ENCODE measurements at regions not wholly inside any gene's neighbourhood (a gene's known extent, or its start where the extent isn't known, plus 50 kb on each side); places are given as distances from the start of the nearest gene placed in this dataset.
"Not testable (repeated sequence)": the region's sequence is repeated elsewhere in the genome, so short reads cannot be mapped to it uniquely, and the experiment has no call there.

DNA sequence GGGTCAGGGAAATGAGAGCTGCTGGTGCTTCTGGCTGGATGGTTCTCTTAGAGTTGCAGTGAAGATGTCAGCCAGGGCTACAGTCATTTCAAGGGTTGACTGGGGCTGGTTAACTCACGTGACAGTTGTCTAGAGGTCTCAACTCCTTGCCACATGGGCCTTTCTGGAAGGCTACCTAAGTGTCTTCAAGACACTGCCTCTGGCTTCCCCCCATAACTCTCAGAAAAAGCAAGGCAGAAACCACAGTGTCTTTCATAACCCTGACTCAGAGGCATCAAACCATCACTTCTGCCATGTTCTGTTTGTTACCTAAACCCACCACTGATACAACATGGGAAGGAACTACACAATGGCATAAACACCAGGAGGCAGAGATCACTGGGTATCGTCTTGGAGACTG lies 828.9 kb downstream of the EPHA4 start:
- DNase-seq (ENCODE audit: low spot score) (no peak), FAIRE-seq (no peak)

DNA sequence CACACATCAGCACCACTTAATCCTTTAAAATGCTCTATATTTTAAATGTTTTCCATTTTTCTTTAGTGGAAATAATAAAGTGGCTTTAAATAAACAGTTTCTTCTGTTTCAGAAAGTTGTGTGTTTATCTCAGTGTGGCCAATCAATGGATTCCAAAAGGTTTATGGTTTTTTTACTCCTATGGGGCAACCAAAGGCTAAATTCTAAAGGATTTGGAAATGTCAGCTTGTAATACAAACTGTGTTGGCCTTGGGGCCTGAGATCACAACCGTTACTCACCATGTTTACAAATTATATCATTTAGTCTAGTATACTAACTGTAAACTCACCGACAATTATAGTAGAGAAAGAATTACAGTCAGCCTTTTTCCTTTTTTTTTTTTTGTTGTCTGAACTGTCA lies 827.2 kb downstream of the EPHA4 start:
- DNase-seq (ENCODE audit: low spot score) (no peak), FAIRE-seq (no peak)

DNA sequence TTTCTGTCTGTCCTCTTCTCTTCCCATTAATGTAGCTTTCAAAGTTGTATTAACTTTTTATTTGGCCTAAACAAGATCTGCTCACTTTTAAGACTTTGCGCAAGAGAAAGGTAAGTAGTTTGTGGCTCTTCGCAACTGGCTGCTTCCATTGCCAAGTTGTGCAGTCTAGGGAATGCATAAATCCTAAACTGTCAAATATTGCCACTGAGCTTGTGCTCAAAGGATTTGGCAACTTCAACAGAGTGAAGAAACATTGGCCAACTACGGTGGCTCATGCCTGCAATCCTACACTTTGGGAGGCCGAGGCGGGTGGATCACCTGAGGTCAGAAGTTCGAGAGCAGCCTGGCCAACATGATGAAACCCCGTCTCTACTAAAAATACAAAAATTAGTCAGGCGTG lies 826.4 kb downstream of the EPHA4 start:
- DNase-seq (ENCODE audit: low spot score) (no peak), FAIRE-seq (no peak)

DNA sequence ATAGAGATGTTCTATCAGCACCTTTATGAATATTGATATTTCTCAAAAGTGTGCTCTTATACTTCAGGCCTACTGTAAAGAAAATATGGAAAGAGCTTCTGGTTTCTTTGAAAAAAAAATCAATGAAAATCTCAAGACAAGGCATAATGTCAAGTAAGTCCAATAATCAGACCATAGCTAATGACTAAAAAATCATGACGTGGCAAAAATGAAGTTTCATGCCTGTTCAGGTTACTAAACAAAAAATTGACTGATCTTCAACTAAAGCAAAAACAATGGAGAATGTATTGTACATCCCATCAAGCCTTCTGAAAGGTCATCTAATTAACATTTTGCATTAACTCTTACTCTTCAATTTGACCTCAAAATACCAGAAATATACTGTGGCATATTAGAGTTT lies 824.4 kb downstream of the EPHA4 start:
- no peak for DNase-seq (ENCODE audit: low spot score)
- no peak for FAIRE-seq

GRCh38 chr2:220748875-220749479 lies 823.1 kb downstream of the EPHA4 start:
- FAIRE-seq (no peak), DNase-seq (ENCODE audit: low spot score) (no peak)

DNA sequence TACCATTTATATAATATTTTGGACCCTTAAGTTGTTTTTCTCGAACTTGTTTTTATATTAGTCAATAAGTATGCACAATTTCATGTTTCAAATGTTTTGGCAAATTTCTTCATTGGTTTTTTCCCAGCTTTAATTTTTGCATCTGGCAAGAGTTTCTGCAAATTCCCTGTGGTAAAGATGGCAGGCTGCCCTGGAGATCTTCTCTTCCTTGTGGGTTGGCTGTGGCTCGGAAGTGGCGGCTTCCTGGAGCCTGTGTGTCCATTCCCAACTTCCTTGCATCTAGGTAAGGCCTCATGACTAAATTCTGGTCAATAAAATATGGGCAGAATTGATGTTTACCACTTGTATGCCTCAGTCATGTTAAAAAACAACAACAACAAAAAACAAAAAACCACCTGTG lies 818.6 kb downstream of the EPHA4 start:
- FAIRE-seq (no peak), DNase-seq (ENCODE audit: low spot score) (no peak)

DNA sequence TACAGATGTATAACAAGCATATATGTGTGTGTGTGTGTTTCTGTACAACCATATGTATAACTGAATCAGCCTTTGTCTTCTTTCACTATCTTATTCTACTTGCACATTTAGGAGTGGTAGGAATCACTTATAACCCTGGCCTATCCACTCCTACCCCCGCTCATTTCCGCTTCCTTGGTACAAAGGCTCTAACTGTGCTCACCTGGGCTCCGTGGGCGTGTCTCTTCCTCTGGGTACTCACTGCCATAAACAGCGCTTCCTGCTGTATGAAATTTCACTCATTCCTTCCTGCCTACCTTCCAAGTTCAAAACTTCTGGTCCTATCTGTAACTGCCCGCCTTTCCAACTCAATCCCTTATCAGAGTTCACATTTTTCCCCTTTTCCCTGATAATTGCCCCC lies 815.5 kb downstream of the EPHA4 start:
- FAIRE-seq (no peak), DNase-seq (ENCODE audit: low spot score) (no peak)

DNA sequence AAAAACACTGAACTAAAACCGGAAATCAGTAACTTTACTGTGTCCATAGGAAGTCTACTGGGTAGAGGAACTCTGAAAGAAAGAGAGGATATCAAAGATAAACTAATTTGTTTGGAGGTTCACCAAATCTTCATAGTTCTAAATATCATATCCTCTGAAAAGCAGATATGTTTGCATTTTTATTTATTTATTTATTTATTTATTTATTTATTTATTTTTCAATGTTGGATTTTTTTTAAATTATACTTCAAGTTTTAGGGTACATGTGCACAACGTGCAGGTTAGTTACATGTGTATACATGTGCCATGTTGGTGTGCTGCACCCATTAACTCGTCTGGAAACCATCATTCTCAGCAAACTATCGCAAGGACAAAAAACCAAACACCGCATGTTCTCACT lies 813.7 kb downstream of the EPHA4 start:
- not testable (repeated sequence) for FAIRE-seq; DNase-seq (ENCODE audit: low spot score)

GRCh38 chr2:220764171-220764570 lies 807.9 kb downstream of the EPHA4 start:
- FAIRE-seq: no peak
- DNase-seq (ENCODE audit: low spot score): no peak

DNA sequence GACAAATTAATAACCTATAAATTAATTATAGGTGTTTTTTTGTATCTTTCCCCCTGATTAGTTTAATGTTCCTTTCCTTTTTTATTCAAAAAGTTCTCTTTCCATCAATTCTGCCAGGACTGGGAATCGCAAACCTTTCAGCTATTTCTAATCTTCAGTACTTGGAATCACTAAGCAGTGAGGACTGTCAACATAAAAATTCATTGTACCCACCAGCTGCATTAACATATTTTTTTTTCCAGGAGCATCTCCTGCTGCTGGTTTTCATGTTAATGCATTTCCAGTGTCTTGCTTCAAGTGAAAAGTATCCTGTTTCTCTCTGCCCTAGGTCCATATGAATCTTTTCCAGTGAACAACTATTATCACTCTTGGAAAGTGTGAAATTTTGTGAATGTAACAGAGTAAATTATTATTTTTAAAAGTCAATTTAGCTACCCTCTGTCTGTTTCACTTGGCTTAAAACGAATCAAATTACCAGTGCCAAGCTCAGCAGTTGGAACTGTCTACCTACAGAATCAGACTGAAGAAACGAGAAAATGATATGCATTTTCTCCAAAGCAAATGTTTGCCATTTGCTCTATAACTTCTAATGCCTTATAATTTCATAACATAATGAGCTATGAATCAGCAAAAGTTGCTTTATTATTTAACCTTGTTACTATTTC lies 804.4 kb downstream of the EPHA4 start:
- no peak for DNase-seq (ENCODE audit: low spot score)
- no peak for FAIRE-seq

DNA sequence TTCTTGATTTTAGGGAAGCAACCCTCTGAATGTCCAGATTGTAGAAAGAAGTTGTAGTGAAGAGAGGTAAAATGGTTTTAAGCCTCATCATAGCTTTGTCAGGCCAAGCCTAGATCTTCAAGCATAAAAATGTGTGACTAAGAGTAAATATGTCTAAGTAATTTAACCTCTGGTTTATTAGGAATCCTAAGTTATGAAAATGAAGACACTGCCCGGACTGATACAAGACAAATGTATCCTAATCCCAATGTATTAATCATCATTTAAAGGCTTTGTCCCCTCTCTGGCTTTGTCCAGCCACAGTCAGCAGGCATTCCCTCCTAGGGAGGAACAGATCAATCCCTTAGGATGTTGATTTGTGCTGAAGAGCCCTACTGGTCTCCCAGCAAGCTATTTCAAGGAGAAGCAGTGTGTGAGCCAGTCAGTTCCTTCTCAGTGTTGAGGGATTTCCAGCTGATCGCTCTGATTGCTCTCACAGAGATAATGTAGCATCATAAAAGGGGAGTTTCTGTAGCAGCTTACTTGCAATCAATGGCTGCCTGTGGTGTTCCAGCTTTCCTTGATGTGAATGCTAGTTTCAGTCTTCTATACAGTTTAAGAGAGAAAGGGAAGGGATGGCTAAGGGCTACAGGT lies 796.1 kb downstream of the EPHA4 start:
- DNase-seq (ENCODE audit: low spot score) (no peak), FAIRE-seq (no peak)

DNA sequence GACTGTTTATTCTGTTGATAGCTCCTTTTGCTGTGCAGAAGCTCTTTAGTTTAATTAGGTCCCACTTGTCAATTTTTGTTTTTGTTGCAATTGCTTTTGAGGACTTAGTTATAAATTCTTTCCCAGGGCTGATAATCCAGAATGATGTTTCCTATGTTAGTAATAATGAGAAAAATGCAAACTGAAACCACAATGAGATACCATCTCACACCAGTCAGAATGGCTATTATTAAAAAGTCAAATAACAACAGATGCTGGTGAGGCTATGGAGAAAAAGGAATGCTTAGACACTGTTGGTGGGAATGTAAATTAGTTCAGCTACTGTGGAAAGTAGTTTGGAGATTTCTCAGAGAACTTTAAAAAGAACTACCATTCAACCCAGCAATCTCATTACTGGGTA lies 793.0 kb downstream of the EPHA4 start:
- DNase-seq (ENCODE audit: low spot score); FAIRE-seq: not testable (repeated sequence)

GRCh38 chr2:220779511-220779910 lies 792.6 kb downstream of the EPHA4 start:
- DNase-seq (ENCODE audit: low spot score) (no peak), FAIRE-seq (no peak)

- peak; percentile 28 for DNase-seq (ENCODE audit: low spot score)
- FAIRE-seq: no peak
Measured at GRCh38 chr2:220779931-220780330, 792.2 kb downstream of the EPHA4 start.

DNA sequence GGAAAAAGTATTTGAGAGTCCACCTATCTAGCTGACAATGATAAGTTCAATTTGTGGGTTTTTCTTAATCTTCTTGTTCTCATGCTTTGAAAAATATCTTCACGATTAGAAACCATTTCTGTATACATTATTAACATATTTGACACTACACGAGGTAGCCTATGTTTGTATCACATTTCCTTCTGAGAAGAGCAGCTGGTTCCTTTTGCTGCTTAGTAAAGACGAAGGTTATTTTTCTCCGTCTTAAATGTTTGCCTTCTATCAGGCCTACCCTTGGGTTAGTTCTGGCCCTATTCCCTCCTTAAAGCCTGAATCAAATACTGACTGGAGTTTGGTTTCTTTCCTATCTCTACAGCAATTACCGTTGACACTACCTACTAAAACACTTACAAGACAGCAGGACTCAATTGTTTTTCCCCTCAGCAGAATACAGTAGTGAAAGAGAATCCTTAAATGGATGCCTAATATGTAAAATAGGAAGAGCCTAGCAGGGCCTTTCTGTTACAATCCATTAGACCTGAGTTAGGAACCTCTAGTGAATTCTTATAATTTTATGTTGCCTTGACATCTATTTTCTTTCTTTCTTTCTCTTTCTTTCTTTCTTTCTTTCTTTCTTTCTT lies 790.4 kb downstream of the EPHA4 start:
- FAIRE-seq (no peak), DNase-seq (ENCODE audit: low spot score) (no peak)

GRCh38 chr2:220782609-220783113 lies 789.4 kb downstream of the EPHA4 start:
- FAIRE-seq: no peak
- no peak for DNase-seq (ENCODE audit: low spot score)

DNA sequence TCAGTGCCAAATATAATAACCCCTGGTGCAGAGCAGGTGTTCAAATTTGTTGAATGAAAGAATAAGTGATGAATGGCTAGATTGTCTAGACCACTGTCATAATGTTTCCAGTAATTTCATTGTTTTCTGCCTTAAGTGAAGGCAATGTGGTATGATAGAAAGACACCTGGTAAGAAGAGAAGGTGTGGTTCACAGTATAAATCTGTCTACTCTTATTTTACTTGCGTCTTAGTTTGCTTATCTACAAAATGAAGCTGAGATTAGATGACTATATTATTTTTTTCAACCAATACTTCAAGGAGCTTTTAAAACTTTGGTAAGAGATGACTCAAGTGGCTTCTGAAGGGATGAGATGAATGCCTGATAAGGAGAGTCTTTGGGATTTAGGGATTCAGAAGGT lies 788.4 kb downstream of the EPHA4 start:
- DNase-seq (ENCODE audit: low spot score): no peak
- no peak for FAIRE-seq

DNA sequence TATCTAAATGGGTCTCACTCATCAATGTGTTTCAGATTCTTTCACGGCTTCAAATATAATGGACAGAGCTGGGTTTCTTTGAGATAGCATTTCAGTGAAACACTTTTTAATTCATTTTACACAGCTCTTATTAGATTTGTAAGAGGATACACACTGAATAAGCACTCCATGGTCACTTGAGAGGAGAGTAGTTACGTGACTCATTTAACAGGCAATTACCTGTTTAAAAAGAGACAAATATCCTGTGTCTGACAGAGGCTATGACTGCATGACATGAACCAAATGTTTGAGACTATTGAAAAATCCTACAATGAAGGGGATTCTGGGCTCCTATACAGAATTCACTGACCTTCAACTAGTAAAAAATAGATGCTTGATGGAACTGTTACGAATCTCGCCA lies 786.9 kb downstream of the EPHA4 start:
- FAIRE-seq (no peak), DNase-seq (ENCODE audit: low spot score) (no peak)

- no peak for FAIRE-seq
Measured at GRCh38 chr2:220786216-220786615, 785.9 kb downstream of the EPHA4 start.

DNA sequence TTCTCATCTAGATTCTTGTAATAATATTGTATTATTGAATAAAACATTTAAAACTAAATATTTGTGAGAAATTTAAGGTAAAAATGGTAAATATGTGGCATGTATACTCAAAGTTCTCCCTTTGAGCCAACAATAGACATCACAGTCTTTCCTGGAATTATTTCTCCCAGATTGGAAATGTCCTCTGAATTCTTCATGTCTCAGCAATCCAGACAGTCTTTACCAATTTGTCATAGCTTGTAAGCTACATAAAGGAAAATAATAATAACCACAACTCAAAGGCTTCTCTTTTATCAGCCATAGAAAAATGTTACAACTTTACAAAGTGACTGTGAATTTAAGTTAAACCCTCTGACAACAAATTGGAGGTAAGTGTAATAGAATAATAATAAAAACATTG lies 784.9 kb downstream of the EPHA4 start:
- DNase-seq (ENCODE audit: low spot score): no peak

More at GRCh38 chr2:220786216-220786615, 785.9 kb downstream of the EPHA4 start:
- DNase-seq (ENCODE audit: low spot score): no peak

GRCh38 chr2:220789961-220790360 lies 782.1 kb downstream of the EPHA4 start:
- no peak for DNase-seq (ENCODE audit: low spot score)

More for the DNA sequence above, 784.9 kb downstream of the EPHA4 start:
- no peak for FAIRE-seq

GRCh38 chr2:220795705-220796104 lies 776.4 kb downstream of the EPHA4 start:
- no peak for FAIRE-seq
- no peak for DNase-seq (ENCODE audit: low spot score)

More at GRCh38 chr2:220789961-220790360, 782.1 kb downstream of the EPHA4 start:
- FAIRE-seq: no peak
